GM13977 (cell line): ENCODE measurements at regions not wholly inside any gene's neighbourhood (a gene's known extent, or its start where the extent isn't known, plus 50 kb on each side); places are given as distances from the start of the nearest gene placed in this dataset.

Experiments used
- DNase-seq: peaks from one replicate; pipeline ENCODE4 v3.0.0; 2012; ENCODE audit warnings: low spot score
- in situ Hi-C: fragments of 300-500 bp; cut with MboI; formaldehyde crosslinking; loops from one replicate; pipeline ENCODE4 v1.12.0; 2022; ENCODE audit warnings: low sequenced_read_pairs, low pct_unique_long_range_greater_than_20kb, mixed read lengths, inconsistent platforms; ENCODE audit not compliant: unreplicated experiment
- TF ChIP-seq, protein P1 (sequence below): IDR thresholded peaks from 2 replicates; pipeline ENCODE4 v1.5.1; 2012; ENCODE audit warnings: mild to moderate bottlenecking, control low read depth; ENCODE audit not compliant: insufficient read depth; ENCODE audit errors: extremely low read depth, missing control alignments

DNA sequence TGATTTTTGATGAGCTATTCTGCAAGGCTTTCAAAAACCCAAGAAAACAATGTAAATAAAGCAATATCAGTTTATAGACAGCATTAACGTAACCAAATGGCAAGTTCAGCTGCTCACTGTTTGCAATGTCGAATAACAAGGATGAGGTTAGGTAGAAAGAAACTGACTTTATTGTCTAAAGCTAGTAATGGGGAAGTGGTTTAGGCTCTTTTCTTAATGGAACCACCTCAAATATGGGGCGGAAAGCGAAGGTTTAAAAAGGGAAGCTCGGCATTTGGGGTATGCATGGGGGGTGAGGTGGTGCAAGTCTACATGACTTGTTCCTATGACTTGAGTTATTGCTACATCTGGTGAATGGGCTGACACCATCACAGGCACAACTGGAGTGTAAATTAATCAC is 1060.2 kb downstream of the NSUN3 start:
- no peak for DNase-seq
- TF ChIP-seq, protein P1, sequence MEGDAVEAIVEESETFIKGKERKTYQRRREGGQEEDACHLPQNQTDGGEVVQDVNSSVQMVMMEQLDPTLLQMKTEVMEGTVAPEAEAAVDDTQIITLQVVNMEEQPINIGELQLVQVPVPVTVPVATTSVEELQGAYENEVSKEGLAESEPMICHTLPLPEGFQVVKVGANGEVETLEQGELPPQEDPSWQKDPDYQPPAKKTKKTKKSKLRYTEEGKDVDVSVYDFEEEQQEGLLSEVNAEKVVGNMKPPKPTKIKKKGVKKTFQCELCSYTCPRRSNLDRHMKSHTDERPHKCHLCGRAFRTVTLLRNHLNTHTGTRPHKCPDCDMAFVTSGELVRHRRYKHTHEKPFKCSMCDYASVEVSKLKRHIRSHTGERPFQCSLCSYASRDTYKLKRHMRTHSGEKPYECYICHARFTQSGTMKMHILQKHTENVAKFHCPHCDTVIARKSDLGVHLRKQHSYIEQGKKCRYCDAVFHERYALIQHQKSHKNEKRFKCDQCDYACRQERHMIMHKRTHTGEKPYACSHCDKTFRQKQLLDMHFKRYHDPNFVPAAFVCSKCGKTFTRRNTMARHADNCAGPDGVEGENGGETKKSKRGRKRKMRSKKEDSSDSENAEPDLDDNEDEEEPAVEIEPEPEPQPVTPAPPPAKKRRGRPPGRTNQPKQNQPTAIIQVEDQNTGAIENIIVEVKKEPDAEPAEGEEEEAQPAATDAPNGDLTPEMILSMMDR, result no peak
- in situ Hi-C loops, result no loop called here

DNA sequence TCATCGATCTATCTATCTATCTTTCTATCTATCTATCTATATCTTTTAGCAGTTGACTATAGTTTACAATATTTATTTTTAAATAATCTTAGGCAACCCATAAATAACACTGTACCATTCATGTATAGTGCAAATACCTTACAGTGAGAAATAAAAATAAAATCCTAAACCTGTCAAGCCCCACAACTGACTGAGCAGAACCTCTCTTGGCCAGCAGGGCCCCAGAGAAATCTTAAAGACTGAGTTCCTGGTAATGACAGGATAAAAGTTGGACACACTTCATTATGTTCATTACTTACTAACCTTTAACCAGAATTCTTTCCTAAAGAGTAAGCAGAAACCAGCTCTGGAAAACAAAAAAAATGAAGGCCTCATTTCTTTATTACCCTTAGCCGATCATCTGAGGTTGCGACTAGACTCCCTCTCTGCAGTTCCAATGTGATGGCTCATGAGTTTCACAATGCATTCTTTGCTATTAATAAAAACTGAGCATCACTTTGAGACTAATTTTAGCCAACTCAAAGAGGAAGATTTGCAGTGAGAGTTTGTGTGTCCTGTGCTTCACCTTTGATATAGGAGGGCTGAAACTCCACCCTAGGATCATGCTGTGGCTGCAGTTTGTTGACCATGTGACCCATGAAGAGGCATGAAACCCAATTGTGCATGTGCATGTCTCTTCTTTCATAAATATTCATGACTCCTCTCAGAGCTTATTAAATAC is 1072.0 kb downstream of the NSUN3 start:
- in situ Hi-C loops, result no loop called here
- TF ChIP-seq, protein P1, result no peak
- no peak for DNase-seq

DNA sequence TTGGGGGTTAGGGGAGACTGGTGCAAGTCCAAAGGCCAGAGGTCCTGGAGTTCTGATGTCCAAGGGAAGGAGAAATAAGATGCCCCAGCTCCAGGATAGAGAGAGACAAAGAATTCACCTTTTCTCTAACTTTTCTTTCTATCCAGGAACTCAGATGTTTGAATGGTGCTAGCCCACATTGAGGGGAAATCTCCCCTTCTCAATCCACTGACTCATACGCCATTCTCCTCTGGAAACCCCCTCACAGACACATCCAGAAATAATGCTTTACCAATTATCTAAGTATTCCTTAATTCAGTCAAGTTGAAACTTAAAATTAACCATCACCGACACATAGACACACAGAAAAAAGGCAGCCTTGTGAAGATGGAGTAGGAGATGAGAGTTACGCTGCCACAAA is 1085.2 kb downstream of the NSUN3 start:
- in situ Hi-C loops, result no loop called here
- DNase-seq, result no peak
- TF ChIP-seq, protein P1, result no peak

DNA sequence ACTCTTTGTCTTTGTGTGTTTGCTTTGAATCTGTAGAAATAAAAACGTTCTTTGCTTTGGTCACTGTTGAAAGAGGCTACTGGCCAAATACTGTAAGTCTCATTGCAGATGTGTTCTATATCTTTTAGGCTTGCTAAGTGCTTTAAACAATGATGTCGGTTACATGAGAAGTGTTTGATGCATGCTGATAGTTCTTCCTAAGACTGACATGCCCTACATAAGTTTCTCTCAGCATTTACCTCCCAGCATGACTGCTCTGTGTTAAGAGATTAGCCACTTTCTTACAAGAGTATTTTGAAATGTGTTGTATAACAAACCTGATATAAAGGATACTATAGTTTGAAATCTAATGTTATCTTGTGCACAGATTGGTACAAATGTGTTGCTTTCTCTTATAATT is 1088.7 kb downstream of the NSUN3 start:
- TF ChIP-seq, protein P1, result no peak
- in situ Hi-C loops, result no loop called here
- no peak for DNase-seq

DNA sequence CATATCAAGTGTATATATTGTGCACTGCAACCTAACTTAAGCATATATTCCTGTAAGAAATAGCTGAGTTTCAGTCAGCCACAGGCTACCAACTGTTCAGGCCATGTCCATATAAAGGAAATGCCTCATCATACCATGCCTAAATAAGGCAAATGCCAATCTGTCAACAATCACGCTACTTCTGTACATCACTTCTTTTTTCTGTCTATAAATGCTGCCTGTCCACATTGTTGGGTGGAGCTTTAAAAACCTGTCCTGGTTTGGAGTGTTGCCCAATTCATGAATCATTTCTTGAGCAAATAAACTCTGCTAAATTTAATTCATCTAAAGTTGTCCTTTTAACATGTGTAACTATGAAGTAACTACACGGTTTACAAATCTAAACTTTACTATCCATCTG is 1091.9 kb downstream of the NSUN3 start:
- in situ Hi-C loops, result no loop called here
- DNase-seq, result no peak

DNA sequence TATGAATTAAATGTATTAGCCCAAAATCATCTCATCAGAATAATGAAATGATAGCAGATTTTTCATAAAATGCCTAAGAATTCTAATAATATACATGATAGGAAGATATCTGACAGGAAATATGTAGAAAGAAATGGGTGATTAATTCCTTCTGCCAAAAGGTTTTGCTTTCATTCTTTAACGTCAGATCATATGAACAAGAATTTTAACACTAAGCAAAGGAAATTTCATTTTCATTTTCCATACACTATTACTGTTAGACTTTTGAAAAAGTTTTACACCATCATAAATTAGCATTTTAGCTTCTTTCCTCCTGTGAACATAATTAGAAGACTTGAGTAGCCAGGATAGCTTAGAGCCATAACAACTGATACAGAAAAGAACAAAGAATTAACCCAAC is 1099.9 kb downstream of the NSUN3 start:
- in situ Hi-C loops, result no loop called here
- TF ChIP-seq, protein P1, result no peak

More for the DNA sequence above, 1091.9 kb downstream of the NSUN3 start:
- TF ChIP-seq, protein P1, result no peak

DNA sequence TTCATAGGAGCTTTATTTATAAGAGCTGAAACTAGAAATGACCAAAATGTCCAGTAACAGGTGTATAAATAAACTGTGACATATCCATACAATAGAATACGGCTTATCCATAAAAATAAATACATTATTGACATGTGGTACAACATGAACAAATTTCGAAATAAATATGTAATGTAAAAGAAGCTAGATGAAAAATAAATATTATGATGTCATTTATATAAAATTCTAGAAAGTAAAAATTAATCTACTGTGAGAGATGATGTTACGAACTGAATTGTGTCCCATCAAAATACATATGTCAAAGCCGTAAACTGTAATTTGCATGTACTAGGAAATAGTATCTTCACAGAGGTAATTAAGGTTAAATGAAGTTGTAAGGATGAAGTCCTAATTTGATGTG is 1104.9 kb downstream of the NSUN3 start:
- TF ChIP-seq, protein P1, result no peak
- DNase-seq, result no peak
- in situ Hi-C loops, result no loop called here

More for the DNA sequence above, 1099.9 kb downstream of the NSUN3 start:
- no peak for DNase-seq
